SK-N-MC (cell line): ENCODE measurements at regions not wholly inside any gene's neighbourhood (a gene's known extent, or its start where the extent isn't known, plus 50 kb on each side); places are given as distances from the start of the nearest gene placed in this dataset.

ENCODE experiments used
- EZH2 ChIP-seq: fragments of 200-600 bp; sonication (generic); IDR thresholded peaks from one replicate; pipeline ENCODE4 v1.6.1; 2017; ENCODE audit warnings: antibody characterized with exemption
- FOXP2 ChIP-seq: optimal IDR thresholded peaks from 2 replicates; pipeline ENCODE3; 2011; ENCODE audit warnings: mild to moderate bottlenecking, moderate library complexity; ENCODE audit not compliant: insufficient read depth; ENCODE audit errors: extremely low read length, control extremely low read depth
- POLR2AphosphoS5 ChIP-seq: IDR thresholded peaks from 2 replicates; pipeline ENCODE4 v1.6.1; 2012; ENCODE audit warnings: mild to moderate bottlenecking, low read depth, low read length, borderline replicate concordance

GRCh38 chr7:131154380-131154779 lies 173.3 kb upstream of the MKLN1 start:
- TF ChIP-seq POLR2AphosphoS5: no peak
- no peak for TF ChIP-seq FOXP2
- TF ChIP-seq EZH2: no peak
